Right lobe of liver (tissue), 4 donors: ENCODE measurements at regions not wholly inside any gene's neighbourhood (a gene's known extent, or its start where the extent isn't known, plus 50 kb on each side); places are given as distances from the start of the nearest gene placed in this dataset.

Experiments used
- CTCF ChIP-seq, 4 donors: fragments of 200-600 bp in 3 of 4; fragments of 450-650 bp in 1 of 4; IDR thresholded peaks; one replicate each; pipeline versions ENCODE4 v1.5.1 to v1.8.0; 2016 to 2022; ENCODE audit warnings: antibody characterized with exemption in 4 of 4, mild to moderate bottlenecking in 2 of 4
- POLR2A ChIP-seq: fragments of 450-650 bp; IDR thresholded peaks from one replicate; pipeline ENCODE4 v1.6.1; 2017; ENCODE audit warnings: antibody characterized with exemption, mild to moderate bottlenecking
- donor health status: DM: no; HTN: no; CAD: no.
- donor health status: DM: no; HTN: no; CAD: no.
- donor health status: DM: no; HTN: yes; CAD: no.

- no peak for TF ChIP-seq CTCF (IDR thresholded peaks at IDR 0.05)
- TF ChIP-seq POLR2A, result no peak
Observed at GRCh38 chr20:22008456-22008855, 303.0 kb downstream of the PAX1 start.
